Sigmoid colon (tissue), 6 donors: ENCODE measurements at regions not wholly inside any gene's neighbourhood (a gene's known extent, or its start where the extent isn't known, plus 50 kb on each side); places are given as distances from the start of the nearest gene placed in this dataset.

Experiments
- DNase-seq: peaks from one replicate; pipeline ENCODE4 v3.0.0-alpha.2; 2019
- H3K27ac ChIP-seq, 4 donors: fragments of 200-600 bp; sonication (generic); one replicate each; pipeline ENCODE4 v1.5.1; 2016 to 2019; ENCODE audit warnings: mild to moderate bottlenecking in 1 of 4
- H3K27me3 ChIP-seq, 3 donors: fragments of 200-600 bp; sonication (generic); one replicate each; pipeline ENCODE4 v1.5.1; 2019; ENCODE audit warnings: mild to moderate bottlenecking in 1 of 3
- H3K36me3 ChIP-seq, 4 donors: fragments of 200-600 bp; sonication (generic); one replicate each; pipeline ENCODE4 v1.5.1; 2016 to 2019
- H3K4me1 ChIP-seq, 4 donors: fragments of 200-600 bp; sonication (generic); one replicate each; pipeline ENCODE4 v1.5.1; 2017 to 2019
- H3K4me3 ChIP-seq, 4 donors: fragments of 200-600 bp; sonication (generic); one replicate each; pipeline ENCODE4 v1.5.1; 2017 to 2019; ENCODE audit warnings: mild to moderate bottlenecking in 2 of 4, moderate library complexity in 1 of 4
- H3K9me3 ChIP-seq, 4 donors: fragments of 200-600 bp in 3 of 4; sonication (generic) in 3 of 4; one replicate each; pipeline versions ENCODE4 v1.5.1 to v1.6.1; 2013 to 2019
- EP300 ChIP-seq, 4 donors: sonication (generic); formaldehyde crosslinking; IDR thresholded peaks; one replicate each; pipeline ENCODE4 v1.6.1; 2017; ENCODE audit warnings: antibody characterized with exemption in 4 of 4
- POLR2A ChIP-seq, 2 donors: fragments of 450-650 bp; IDR thresholded peaks; one replicate each; pipeline ENCODE4 v1.6.1; 2016; ENCODE audit warnings: antibody characterized with exemption in 2 of 2, mild to moderate bottlenecking in 2 of 2, moderate library complexity in 2 of 2
- POLR2AphosphoS5 ChIP-seq, 4 donors: sonication (generic); formaldehyde crosslinking; IDR thresholded peaks; one replicate each; pipeline ENCODE4 v1.6.1; 2017; ENCODE audit warnings: antibody characterized with exemption in 4 of 4
- WGBS, 2 donors: extraction: QIAGEN DNeasy Blood & Tissue Kit; methylation state at CpG; one replicate each; pipeline ENCODE4 v1.1.7; 2013; 5-methylcytosine and 5-hydroxymethylcytosine counted together
- intact Hi-C: fragments of 100-400 bp; cut with DNase I; formaldehyde crosslinking; loops from one replicate; pipeline ENCODE4 v1.15.1; 2023
- TF ChIP-seq, protein P1 (sequence below), 4 experiments: fragments of 450-650 bp in 3 of 4; fragments of 200-600 bp in 1 of 4; IDR thresholded peaks; one replicate each; pipeline ENCODE4 v1.5.1; 2016 to 2019; ENCODE audit warnings: antibody characterized with exemption in 4 of 4, mild to moderate bottlenecking in 3 of 4, moderate library complexity in 2 of 4
- donor health status: healthy with polysubstance abuse.
- donor health status: healthy.

DNA sequence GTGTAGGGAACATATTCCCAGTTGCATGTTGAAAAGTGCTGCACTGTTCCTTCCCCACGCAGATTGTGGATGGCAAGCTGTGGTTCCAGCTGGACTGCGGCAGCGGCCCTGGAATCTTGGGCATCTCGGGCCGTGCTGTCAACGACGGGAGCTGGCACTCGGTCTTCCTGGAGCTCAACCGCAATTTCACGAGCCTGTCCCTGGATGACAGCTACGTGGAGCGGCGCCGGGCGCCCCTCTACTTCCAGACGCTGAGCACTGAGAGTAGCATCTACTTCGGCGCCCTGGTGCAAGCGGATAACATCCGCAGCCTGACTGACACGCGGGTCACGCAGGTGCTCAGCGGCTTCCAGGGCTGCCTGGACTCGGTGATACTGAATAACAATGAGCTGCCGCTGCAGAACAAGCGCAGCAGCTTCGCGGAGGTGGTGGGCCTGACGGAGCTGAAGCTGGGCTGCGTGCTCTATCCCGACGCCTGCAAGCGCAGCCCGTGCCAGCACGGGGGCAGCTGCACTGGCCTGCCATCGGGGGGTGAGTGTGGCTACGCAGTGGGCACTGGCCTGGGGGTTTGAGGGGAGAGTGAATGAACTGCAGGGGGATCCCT, 102.7 kb upstream of the MTNR1B start:
- Histone ChIP-seq H3K4me1 (peaks cover 0 to 77% (median 36%) of the 10 kb centered on the region in 4 donors), H3K27ac (no peak overlapping the region), H3K36me3 (no peaks in the 10 kb centered on the region), H3K27me3 (no peaks in the 10 kb centered on the region), H3K4me3 (no peak overlapping the region), H3K9me3 (no peaks in the 10 kb centered on the region)
- intact Hi-C loops = no loop called here
- no peak for DNase-seq
- WGBS, 2 donors = 90 to 93% methylated on average over 38 of the region's 38 CpGs
- TF ChIP-seq, protein P1, sequence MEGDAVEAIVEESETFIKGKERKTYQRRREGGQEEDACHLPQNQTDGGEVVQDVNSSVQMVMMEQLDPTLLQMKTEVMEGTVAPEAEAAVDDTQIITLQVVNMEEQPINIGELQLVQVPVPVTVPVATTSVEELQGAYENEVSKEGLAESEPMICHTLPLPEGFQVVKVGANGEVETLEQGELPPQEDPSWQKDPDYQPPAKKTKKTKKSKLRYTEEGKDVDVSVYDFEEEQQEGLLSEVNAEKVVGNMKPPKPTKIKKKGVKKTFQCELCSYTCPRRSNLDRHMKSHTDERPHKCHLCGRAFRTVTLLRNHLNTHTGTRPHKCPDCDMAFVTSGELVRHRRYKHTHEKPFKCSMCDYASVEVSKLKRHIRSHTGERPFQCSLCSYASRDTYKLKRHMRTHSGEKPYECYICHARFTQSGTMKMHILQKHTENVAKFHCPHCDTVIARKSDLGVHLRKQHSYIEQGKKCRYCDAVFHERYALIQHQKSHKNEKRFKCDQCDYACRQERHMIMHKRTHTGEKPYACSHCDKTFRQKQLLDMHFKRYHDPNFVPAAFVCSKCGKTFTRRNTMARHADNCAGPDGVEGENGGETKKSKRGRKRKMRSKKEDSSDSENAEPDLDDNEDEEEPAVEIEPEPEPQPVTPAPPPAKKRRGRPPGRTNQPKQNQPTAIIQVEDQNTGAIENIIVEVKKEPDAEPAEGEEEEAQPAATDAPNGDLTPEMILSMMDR (IDR thresholded peaks at IDR 0.05) = no peak
- TF ChIP-seq POLR2AphosphoS5 (IDR thresholded peaks at IDR 0.05) (no peak), POLR2A (IDR thresholded peaks at IDR 0.05) (no peak), EP300 (IDR thresholded peaks at IDR 0.05) (no peak)

DNA sequence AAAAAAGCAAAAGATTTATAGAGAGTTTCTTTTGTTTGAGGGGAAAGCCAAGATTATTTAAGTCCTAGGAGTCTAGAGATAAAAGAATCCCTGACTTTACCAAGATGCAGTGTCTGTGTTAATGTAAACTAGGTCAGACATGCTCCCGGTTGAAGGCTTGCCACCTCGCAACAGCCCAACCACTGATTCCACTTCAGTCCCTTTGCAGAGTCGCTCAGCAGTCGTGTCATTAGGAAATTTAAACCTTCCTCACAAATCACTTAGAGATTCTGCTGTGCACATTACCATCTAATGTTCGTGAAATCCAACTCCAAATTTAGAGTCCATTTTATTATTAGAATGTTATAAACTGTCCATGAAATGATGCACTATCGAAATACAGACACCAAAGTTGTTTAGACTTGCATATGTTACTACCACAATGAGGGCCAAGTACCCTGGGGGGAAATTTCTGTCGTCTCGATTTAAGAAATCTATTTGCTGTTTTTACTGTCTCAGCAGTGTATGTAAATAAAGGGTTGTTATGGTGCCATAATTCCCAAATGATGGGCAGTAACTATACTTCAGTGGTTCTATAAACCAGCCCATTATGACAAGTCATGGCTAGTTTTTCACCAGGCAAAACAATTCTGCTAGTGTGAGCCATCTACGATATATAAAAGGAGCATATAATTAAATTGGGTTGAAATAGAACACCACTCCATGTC, 101.4 kb upstream of the MTNR1B start:
- 48 to 67% methylated on average over 9 of the region's 9 CpGs for WGBS, 2 donors
- peaks cover 0 to 66% (median 28%) of the 10 kb centered on the region in 4 donors for H3K4me1 ChIP-seq
- TF ChIP-seq POLR2AphosphoS5 (IDR thresholded peaks at IDR 0.05) (peak in 1 of 4 donors; percentile 17), POLR2A (IDR thresholded peaks at IDR 0.05) (no peak), EP300 (IDR thresholded peaks at IDR 0.05) (no peak)
- TF ChIP-seq, protein P1 (IDR thresholded peaks at IDR 0.05) = no peak
- H3K27ac ChIP-seq = peak overlapping the region in 2 of 4 donors; percentile 8 to 18
- intact Hi-C loops = no loop called here
- no peaks in the 10 kb centered on the region for H3K27me3 ChIP-seq
- H3K9me3 ChIP-seq = no peaks in the 10 kb centered on the region
- H3K4me3 ChIP-seq = no peak overlapping the region
- no peaks in the 10 kb centered on the region for H3K36me3 ChIP-seq
- DNase-seq = no peak

DNA sequence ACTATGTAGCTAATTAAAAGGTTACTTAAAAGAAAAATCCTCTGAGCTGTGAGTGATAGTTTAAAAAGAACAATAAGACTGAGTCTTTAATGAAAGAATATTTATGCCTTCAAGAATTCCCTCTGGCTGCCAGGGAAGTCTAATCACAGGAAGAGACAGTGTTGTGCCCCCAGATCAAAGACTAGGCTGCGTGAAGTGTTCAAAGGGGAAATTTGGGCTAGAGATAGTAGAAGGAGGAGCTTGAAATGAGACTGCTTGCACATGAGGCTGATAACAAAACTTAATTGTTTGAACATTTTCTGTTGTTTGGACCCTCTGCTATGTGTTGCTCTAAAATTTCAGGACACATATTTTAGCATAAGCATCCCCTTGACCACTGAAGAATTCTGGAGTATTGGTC, 99.7 kb upstream of the MTNR1B start:
- H3K27ac ChIP-seq = no peak overlapping the region
- no peak for DNase-seq
- intact Hi-C loops = loop anchor here (10.0 kb wide), 1 partner anchor 935 kb away; no protein-coding TSS in a partner anchor
- peaks cover 0 to 49% (median 21%) of the 10 kb centered on the region in 4 donors for H3K4me1 ChIP-seq
- TF ChIP-seq POLR2AphosphoS5 (IDR thresholded peaks at IDR 0.05) (no peak), POLR2A (IDR thresholded peaks at IDR 0.05) (no peak), EP300 (IDR thresholded peaks at IDR 0.05) (no peak)
- TF ChIP-seq, protein P1 (IDR thresholded peaks at IDR 0.05) = no peak
- H3K36me3 ChIP-seq = no peaks in the 10 kb centered on the region
- H3K4me3 ChIP-seq = no peak overlapping the region
- no peaks in the 10 kb centered on the region for H3K9me3 ChIP-seq
- no peaks in the 10 kb centered on the region for H3K27me3 ChIP-seq
- 28 to 32% methylated on average over 1 of the region's 1 CpG for WGBS, 2 donors

DNA sequence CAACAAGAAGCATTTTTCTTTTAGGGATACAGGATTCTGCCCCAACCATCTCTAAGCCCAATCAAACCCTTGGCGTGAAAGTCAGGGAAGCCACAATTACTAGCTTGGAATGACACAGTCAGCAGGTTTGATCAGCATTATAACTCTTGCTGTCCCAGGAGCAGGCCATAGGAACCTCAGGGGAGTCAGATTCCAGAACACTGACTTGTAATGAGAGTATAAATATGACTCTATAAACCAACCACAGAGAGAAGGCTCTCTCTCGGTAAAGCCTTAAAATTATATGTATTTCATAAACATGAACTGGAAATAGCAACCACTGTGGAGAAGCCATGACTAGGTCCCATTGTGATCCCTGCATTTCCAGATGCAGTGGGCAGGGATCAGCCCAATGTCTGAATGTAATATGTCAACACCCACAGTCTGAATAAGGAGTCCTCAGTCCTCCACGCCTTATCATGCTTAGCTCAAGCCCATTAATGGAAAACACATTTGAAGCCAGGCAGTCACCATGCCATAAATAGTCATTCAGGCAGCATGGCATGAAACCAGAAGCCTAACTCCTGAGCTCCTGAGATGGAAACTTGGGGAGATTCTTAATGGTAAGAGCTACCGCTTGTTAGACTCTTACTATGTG, 99.1 kb upstream of the MTNR1B start:
- 90 to 92% methylated on average over 4 of the region's 4 CpGs for WGBS, 2 donors
- Histone ChIP-seq H3K4me3 (no peak overlapping the region), H3K27ac (no peak overlapping the region), H3K9me3 (no peaks in the 10 kb centered on the region), H3K36me3 (no peaks in the 10 kb centered on the region), H3K4me1 (peaks cover 0 to 44% (median 20%) of the 10 kb centered on the region in 4 donors), H3K27me3 (no peaks in the 10 kb centered on the region)
- intact Hi-C loops = loop anchor here (10.0 kb wide), 1 partner anchor 936 kb away; no protein-coding TSS in a partner anchor
- DNase-seq = no peak
- TF ChIP-seq EP300 (IDR thresholded peaks at IDR 0.05) (no peak), POLR2AphosphoS5 (IDR thresholded peaks at IDR 0.05) (no peak)
- TF ChIP-seq, protein P1 (IDR thresholded peaks at IDR 0.05) = no peak
